BJ (cell line): ENCODE measurements at regions not wholly inside any gene's neighbourhood (a gene's known extent, or its start where the extent isn't known, plus 50 kb on each side); places are given as distances from the start of the nearest gene placed in this dataset.

Experiments used
- CTCF ChIA-PET: fragments of 350-600 bp; formaldehyde crosslinking; extraction: SDS; loops from one replicate; lab custom pipeline; 2021; ENCODE audit warnings: antibody characterized with exemption, inconsistent platforms; lab: Yijun Ruan, JAX
- POLR2A ChIA-PET: fragments of 300-600 bp; sonication (Branson Sonifier 250); formaldehyde crosslinking; extraction: SDS; loops from one replicate; lab custom pipeline; 2021; ENCODE audit warnings: antibody characterized with exemption; lab: Charles Lee
- DNase-seq: peaks from one replicate; pipeline ENCODE4 v3.0.0-alpha.2; 2011; ENCODE audit warnings: low read depth
- H3K27me3 ChIP-seq: 2 replicates; pipeline ENCODE4 v1.6.0; 2011; ENCODE audit warnings: low read length; ENCODE audit not compliant: control insufficient read depth, insufficient read depth
- H3K36me3 ChIP-seq: 2 replicates; pipeline ENCODE4 v1.5.1; 2011; ENCODE audit warnings: low read length; ENCODE audit not compliant: control insufficient read depth, insufficient read depth
- H3K4me3 ChIP-seq: 2 replicates; pipeline ENCODE4 v1.5.1; 2011; ENCODE audit warnings: low read depth, mild to moderate bottlenecking, control low read depth, low read length
- CTCF ChIP-seq: IDR thresholded peaks from 2 replicates; pipeline ENCODE4 v1.5.1; 2011; ENCODE audit warnings: low read depth, mild to moderate bottlenecking, control low read depth, inconsistent platforms, low read length, moderate library complexity; ENCODE audit not compliant: insufficient read depth

DNA sequence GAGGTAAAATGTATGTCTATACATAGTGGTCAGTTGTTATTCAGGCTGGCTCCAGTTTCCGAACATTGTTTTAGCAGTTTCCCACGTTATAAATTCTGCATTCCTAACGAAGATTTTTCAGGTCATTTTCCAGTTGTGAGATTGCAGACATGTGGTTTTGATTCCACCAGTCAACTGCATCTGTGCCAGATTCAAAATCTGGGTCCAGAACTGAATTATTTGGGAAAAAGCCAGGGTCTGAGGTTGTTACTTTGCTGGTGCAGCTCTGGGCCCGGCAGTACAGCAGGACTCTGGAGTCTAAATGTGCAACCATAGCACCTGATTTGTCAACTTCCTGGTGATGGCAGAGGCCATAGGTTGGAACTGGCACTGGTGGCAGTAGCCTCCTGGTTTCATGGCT lies 105.7 kb upstream of the MEGF10 start:
- TF ChIP-seq CTCF = no peak
- ChIA-PET POLR2A (no interaction called here), CTCF (no interaction called here)
- Histone ChIP-seq H3K27me3 (peaks cover 6% of the 10 kb centered on the region; the same call in 1 of the 2 replicates), H3K36me3 (no peaks in the 10 kb centered on the region), H3K4me3 (no peak overlapping the region)
- DNase-seq = no peak

GRCh38 chr5:127186657-127187056 lies 103.9 kb upstream of the MEGF10 start:
- Histone ChIP-seq H3K36me3 (no peaks in the 10 kb centered on the region), H3K4me3 (no peak overlapping the region), H3K27me3 (peaks cover 4% of the 10 kb centered on the region; the same call in 1 of the 2 replicates)
- ChIA-PET CTCF (interaction anchor here (0.7 kb wide), 1 partner anchor 1426 kb away, joined by 3 read pairs; no protein-coding TSS in a partner anchor), POLR2A (interaction anchor here (0.6 kb wide), 1 partner anchor 161 kb away, joined by 3 read pairs; no protein-coding TSS in a partner anchor)
- no peak for TF ChIP-seq CTCF
- DNase-seq = no peak

DNA sequence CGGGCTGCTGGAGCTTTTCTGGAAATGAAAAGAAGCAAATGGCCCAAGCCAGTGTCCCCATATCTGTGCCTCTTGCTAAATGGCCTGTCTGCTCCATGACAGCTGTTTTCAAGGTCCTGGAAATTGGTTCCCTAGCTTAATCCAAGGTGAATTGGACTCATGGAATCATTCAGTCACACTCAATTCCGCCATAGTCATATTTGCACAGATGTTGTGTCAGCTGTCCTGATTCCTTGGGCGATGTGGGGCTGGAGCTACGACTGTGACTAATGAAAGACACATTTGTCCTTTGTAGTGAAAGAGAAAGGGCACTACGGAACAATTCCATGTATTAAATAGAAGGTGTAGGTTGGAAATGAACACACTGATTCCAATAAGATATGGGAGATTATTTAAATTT lies 102.9 kb upstream of the MEGF10 start:
- Histone ChIP-seq H3K36me3 (no peaks in the 10 kb centered on the region), H3K27me3 (peaks cover 4% of the 10 kb centered on the region; the same call in 1 of the 2 replicates), H3K4me3 (no peak overlapping the region)
- CTCF ChIA-PET = no interaction called here
- TF ChIP-seq CTCF = no peak
- POLR2A ChIA-PET = no interaction called here
- no peak for DNase-seq

GRCh38 chr5:127192150-127192549 lies 98.4 kb upstream of the MEGF10 start:
- ChIA-PET POLR2A (no interaction called here), CTCF (interaction anchor here (1.4 kb wide), 1 partner anchor 16 kb away, joined by 5 read pairs; no protein-coding TSS in a partner anchor)
- H3K27me3 ChIP-seq = no peaks in the 10 kb centered on the region; the same call in 1 of the 2 replicates
- TF ChIP-seq CTCF = no peak
- no peak for DNase-seq
- no peak overlapping the region for H3K4me3 ChIP-seq
- no peaks in the 10 kb centered on the region for H3K36me3 ChIP-seq

DNA sequence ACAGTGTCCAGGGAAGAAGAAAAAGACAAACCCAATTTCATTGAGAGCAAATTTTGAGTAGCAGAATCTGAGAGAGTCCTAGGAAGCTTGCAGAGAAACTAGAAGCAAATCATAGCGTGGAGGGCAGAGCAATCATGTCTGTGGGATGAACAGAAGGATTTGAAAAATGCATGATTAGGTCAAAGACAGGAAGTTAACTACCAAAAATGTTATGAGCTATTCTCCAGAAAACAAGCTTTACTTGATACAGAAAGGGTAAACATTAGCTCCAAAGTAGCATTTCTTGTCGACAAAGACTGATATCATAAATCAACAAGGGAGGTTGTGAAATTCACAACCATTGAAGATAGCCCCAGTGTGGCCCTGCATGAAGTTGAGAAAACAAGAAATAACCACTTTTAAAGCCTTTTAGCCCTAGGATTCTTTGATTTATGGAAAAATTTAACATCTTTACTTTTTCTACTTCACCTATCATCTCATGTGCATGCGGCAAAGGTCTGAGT lies 97.7 kb upstream of the MEGF10 start:
- DNase-seq = no peak
- Histone ChIP-seq H3K36me3 (no peaks in the 10 kb centered on the region), H3K27me3 (no peaks in the 10 kb centered on the region; the same call in 1 of the 2 replicates), H3K4me3 (no peak overlapping the region)
- ChIA-PET CTCF (interaction anchor here (1.4 kb wide), 1 partner anchor 16 kb away, joined by 5 read pairs; no protein-coding TSS in a partner anchor), POLR2A (no interaction called here)
- no peak for TF ChIP-seq CTCF
